Kidney (tissue), 13 donors: ENCODE measurements at regions not wholly inside any gene's neighbourhood (a gene's known extent, or its start where the extent isn't known, plus 50 kb on each side); places are given as distances from the start of the nearest gene placed in this dataset.
A peak's percentile ranks its signal among the peaks of the same experiment; 100 is the strongest.

ENCODE experiments used
- DNase-seq, 5 donors: peaks; one replicate each; pipeline ENCODE4 v3.0.0-alpha.2; 2013 to 2020
- FAIRE-seq: peaks from 2 replicates; lab custom pipeline; 2012; peaks lifted over from hg19 to GRCh38; lab: Jason Lieb, UNC
- H3K27ac ChIP-seq, 2 donors: one replicate each; pipeline ENCODE4 v1.7.0; 2013; ENCODE audit warnings: low read depth in 2 of 2, low read length in 2 of 2, inconsistent platforms in 1 of 2
- H3K27me3 ChIP-seq: one replicate; pipeline ENCODE4 v1.7.1; 2013; ENCODE audit warnings: low read length, inconsistent platforms; ENCODE audit not compliant: control insufficient read depth, insufficient read depth
- H3K36me3 ChIP-seq, 3 donors: one replicate each; pipeline versions ENCODE4 v1.7.0 to v1.7.1; 2013; ENCODE audit warnings: low read length in 3 of 3, control low read depth in 1 of 3, inconsistent platforms in 1 of 3; ENCODE audit not compliant: insufficient read depth in 3 of 3, control insufficient read depth in 2 of 3
- H3K4me1 ChIP-seq, 3 donors: one replicate each; pipeline versions ENCODE4 v1.7.0 to v1.7.1; 2013; ENCODE audit warnings: low read length in 3 of 3, inconsistent platforms in 1 of 3, low read depth in 1 of 3; ENCODE audit not compliant: control insufficient read depth in 2 of 3, insufficient read depth in 2 of 3
- H3K4me3 ChIP-seq, 3 donors: one replicate each; pipeline versions ENCODE4 v1.7.0 to v1.8.1; 2013; ENCODE audit warnings: low read length in 3 of 3, control low read depth in 1 of 3, inconsistent platforms in 1 of 3
- H3K9ac ChIP-seq, 3 donors: one replicate each; pipeline versions ENCODE4 v1.7.0 to v1.7.1; 2013; ENCODE audit warnings: low read length in 3 of 3, control low read depth in 1 of 3, inconsistent platforms in 1 of 3
- H3K9me3 ChIP-seq, 3 donors: one replicate each; pipeline versions ENCODE4 v1.7.0 to v1.7.1; 2013; ENCODE audit warnings: low read length in 3 of 3, control low read depth in 1 of 3, inconsistent platforms in 1 of 3; ENCODE audit not compliant: control insufficient read depth in 2 of 3, insufficient read depth in 1 of 3
- intact Hi-C: fragments of 100-400 bp; cut with DNase I; formaldehyde crosslinking; loops from one replicate; pipeline ENCODE4 v1.11.1; 2022
- TF ChIP-seq, protein P1 (sequence below): IDR thresholded peaks from 3 replicates; pipeline ENCODE4 v1.5.1; 2012; ENCODE audit warnings: mild to moderate bottlenecking, moderate library complexity, borderline replicate concordance; ENCODE audit not compliant: insufficient read depth; ENCODE audit errors: extremely low read depth
- donor health status: control.
- donor health status: control.
- donor health status: control.
- donor health status: control.
- donor health status: control.
- donor health status: DM: yes; HTN: yes; CAD: no.
- donor health status: Normal renal cell carcinoma (clear cell type).

DNA sequence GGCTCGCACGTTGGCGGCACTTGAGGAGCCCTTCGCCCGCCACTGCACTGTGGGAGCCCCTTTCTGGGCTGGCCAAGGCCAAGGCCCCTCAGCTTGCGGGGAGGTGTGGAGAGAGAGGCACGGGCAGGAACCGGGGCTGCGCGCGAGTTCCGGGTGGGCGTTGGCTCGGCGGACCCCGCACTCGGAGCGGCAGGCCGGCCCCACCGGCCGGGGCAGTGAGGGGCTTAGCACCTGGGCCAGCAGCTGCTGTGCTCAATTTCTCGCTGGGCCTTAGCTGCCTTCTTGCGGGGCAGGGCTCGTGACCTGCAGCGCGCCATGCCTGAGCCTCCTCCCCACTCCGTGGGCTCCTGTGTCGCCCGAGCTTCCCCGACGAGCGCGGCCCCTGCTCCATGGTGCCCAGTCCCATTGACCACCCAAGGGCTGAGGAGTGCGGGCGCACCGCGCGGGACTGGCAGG lies 71.6 kb upstream of the CNTN1 start:
- Histone ChIP-seq H3K4me3 (no peak overlapping the region), H3K36me3 (no peaks in the 10 kb centered on the region), H3K27me3 (no peaks in the 10 kb centered on the region), H3K9me3 (no peaks in the 10 kb centered on the region), H3K27ac (no peak overlapping the region), H3K9ac (no peak overlapping the region), H3K4me1 (no peaks in the 10 kb centered on the region)
- DNase-seq = peak in 1 of 5 donors; percentile 63
- TF ChIP-seq, protein P1, sequence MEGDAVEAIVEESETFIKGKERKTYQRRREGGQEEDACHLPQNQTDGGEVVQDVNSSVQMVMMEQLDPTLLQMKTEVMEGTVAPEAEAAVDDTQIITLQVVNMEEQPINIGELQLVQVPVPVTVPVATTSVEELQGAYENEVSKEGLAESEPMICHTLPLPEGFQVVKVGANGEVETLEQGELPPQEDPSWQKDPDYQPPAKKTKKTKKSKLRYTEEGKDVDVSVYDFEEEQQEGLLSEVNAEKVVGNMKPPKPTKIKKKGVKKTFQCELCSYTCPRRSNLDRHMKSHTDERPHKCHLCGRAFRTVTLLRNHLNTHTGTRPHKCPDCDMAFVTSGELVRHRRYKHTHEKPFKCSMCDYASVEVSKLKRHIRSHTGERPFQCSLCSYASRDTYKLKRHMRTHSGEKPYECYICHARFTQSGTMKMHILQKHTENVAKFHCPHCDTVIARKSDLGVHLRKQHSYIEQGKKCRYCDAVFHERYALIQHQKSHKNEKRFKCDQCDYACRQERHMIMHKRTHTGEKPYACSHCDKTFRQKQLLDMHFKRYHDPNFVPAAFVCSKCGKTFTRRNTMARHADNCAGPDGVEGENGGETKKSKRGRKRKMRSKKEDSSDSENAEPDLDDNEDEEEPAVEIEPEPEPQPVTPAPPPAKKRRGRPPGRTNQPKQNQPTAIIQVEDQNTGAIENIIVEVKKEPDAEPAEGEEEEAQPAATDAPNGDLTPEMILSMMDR = no peak
- intact Hi-C loops = loop anchor here (5.0 kb wide), 1 partner anchor 302 kb away; no protein-coding TSS in a partner anchor
- no peak for FAIRE-seq

DNA sequence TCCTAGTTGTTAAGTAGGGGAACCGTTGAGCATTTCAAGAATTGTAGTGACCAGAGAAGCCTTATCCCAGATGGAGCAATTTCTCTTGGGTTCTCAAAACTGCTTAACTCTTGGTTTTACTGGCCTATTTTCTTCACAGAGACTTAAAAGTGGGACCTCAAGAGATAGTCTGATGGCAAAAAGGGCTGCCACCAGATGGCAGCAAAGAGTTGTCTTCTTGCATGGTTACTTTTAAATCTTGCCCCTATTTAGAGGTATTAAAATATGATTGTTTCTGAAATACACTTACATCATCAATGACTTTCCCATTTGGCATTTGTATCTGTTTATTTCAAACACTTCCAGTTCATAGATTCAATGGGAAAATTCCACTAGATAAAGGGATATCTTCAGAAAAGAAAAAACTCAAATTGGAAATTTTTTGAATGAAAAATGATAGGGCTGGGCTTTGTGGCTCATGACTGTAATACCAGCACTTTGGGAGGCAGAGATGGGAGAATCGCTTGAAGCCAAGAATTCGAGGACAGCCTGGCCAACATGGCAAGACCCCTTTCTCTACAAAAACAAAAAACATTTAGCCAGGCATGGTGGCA lies 69.9 kb upstream of the CNTN1 start:
- H3K4me3 ChIP-seq = no peak overlapping the region
- H3K27me3 ChIP-seq = no peaks in the 10 kb centered on the region
- H3K9me3 ChIP-seq = no peaks in the 10 kb centered on the region
- TF ChIP-seq, protein P1 = peak; percentile 40
- no peak overlapping the region for H3K27ac ChIP-seq
- no peaks in the 10 kb centered on the region for H3K4me1 ChIP-seq
- H3K36me3 ChIP-seq = no peaks in the 10 kb centered on the region
- DNase-seq = peak; percentile 38 to 77 (median 57)
- intact Hi-C loops = loop anchor here (5.0 kb wide), 1 partner anchor 300 kb away; no protein-coding TSS in a partner anchor
- peak; percentile 21 for FAIRE-seq
- no peak overlapping the region for H3K9ac ChIP-seq

- H3K9ac ChIP-seq = no peak overlapping the region
- no peaks in the 10 kb centered on the region for H3K4me1 ChIP-seq
- DNase-seq (no peak), FAIRE-seq (no peak)
- no peaks in the 10 kb centered on the region for H3K36me3 ChIP-seq
- H3K4me3 ChIP-seq = no peak overlapping the region
- no peaks in the 10 kb centered on the region for H3K9me3 ChIP-seq
- intact Hi-C loops = no loop called here
- no peaks in the 10 kb centered on the region for H3K27me3 ChIP-seq
- TF ChIP-seq, protein P1 = no peak
- no peak overlapping the region for H3K27ac ChIP-seq
Observed at GRCh38 chr12:40632171-40632570, 60.1 kb upstream of the CNTN1 start.
